ENCODE measurements at regions not wholly inside any gene's neighbourhood (a gene's known extent, or its start where the extent isn't known, plus 50 kb on each side); places are given as distances from the start of the nearest gene placed in this dataset.
A peak's percentile ranks its signal among the peaks of the same experiment; 100 is the strongest.

DNA sequence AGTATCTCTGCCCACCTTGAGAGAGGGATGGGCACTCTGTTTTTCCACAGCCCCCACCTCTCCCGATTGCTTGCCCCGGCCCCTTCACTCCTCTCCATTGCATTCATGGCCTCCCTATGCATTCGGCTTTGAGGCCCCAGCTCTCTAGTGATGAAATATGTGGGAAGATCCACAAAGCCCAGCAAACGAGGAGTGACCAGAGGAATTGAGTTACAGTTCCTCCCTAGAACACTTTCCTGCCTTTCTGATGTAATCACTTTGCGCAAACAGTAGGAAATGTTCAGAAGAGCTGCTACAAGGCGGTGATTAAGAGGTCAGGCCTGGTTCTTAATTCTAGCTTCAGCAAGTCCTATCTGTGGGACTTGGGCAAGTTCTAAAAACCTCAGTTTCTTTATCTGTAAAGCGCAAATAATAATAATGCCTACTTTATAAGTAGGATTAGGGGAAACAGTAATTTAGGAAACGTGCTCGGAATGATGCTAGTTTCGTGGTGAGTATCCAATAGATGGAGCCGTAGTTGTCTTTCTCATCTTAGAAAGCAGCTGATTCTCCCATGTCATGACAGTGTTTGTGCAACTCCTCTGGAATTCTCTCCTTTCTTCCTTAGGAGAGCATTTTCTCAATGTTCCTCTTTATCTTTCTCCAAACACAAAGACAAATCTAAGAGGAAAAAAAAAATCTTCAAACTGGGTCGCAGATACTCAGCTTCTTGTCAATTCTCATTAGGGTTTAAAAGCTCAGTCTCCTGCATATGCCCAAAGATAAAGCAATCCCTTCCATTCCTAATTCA lies 99.5 kb upstream of the MSX2 start:
- H3K4me3 ChIP-seq (replicated peaks in 1 of 2; ENCODE audit: low read depth in 2 of 2, low read length in 2 of 2) = no peak overlapping the region
- DNase-seq (ENCODE audit: low read depth in 2 of 2) = peak in 1 of 2 donors; percentile 22
- TF ChIP-seq CTCF (IDR thresholded peaks at IDR 0.05; ENCODE audit: low read depth, low read length) = no peak

GRCh38 chr5:174625591-174626350 lies 98.6 kb upstream of the MSX2 start:
- peak in 1 of 2 donors; percentile 17 for DNase-seq (ENCODE audit: low read depth in 2 of 2)
- no peak for TF ChIP-seq CTCF (IDR thresholded peaks at IDR 0.05; ENCODE audit: low read depth, low read length)
- no peak overlapping the region for H3K4me3 ChIP-seq (replicated peaks in 1 of 2; ENCODE audit: low read depth in 2 of 2, low read length in 2 of 2)

- TF ChIP-seq CTCF (IDR thresholded peaks at IDR 0.05; ENCODE audit: low read depth, low read length) = no peak
- no peak overlapping the region for H3K4me3 ChIP-seq (replicated peaks in 1 of 2; ENCODE audit: low read depth in 2 of 2, low read length in 2 of 2)
- no peak for DNase-seq (ENCODE audit: low read depth in 2 of 2)
These were observed 97.9 kb upstream of the MSX2 start for GRCh38 chr5:174626369-174626920.

GRCh38 chr5:174636094-174636493 lies 88.3 kb upstream of the MSX2 start:
- no peak overlapping the region for H3K4me3 ChIP-seq (replicated peaks in 1 of 2; ENCODE audit: low read depth in 2 of 2, low read length in 2 of 2)
- no peak for DNase-seq (ENCODE audit: low read depth in 2 of 2)
- no peak for TF ChIP-seq CTCF (IDR thresholded peaks at IDR 0.05; ENCODE audit: low read depth, low read length)

- no peak for TF ChIP-seq CTCF (IDR thresholded peaks at IDR 0.05; ENCODE audit: low read depth, low read length)
- no peak overlapping the region for H3K4me3 ChIP-seq (replicated peaks in 1 of 2; ENCODE audit: low read depth in 2 of 2, low read length in 2 of 2)
- no peak for DNase-seq (ENCODE audit: low read depth in 2 of 2)
These were observed 81.5 kb upstream of the MSX2 start for GRCh38 chr5:174642816-174643405.

DNA sequence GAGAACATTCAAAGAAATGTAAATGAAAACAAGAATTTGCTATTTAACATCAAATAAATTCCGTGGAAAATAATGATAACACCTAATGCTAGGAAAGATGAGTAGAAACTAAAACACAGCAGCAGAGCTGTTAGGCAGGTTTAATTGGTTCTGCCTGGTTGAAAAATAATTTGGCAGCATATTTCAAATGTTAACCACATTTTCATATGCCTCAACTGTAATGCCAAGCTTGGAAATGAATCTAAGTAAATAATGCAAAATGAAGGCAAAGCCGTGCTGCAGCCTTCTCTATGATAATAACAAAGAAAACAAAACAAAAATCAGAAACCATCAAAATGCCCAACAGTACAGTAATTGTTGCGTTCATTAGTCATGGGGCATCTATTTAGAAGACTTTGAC lies 79.9 kb upstream of the MSX2 start:
- no peak overlapping the region for H3K4me3 ChIP-seq (replicated peaks in 1 of 2; ENCODE audit: low read depth in 2 of 2, low read length in 2 of 2)
- TF ChIP-seq CTCF (IDR thresholded peaks at IDR 0.05; ENCODE audit: low read depth, low read length) = no peak
- DNase-seq (ENCODE audit: low read depth in 2 of 2) = no peak

Data from cardiac fibroblast (primary cell).